ENCODE measurements at regions not wholly inside any gene's neighbourhood (a gene's known extent, or its start where the extent isn't known, plus 50 kb on each side); places are given as distances from the start of the nearest gene placed in this dataset.

GRCh38 chr12:59164991-59165718 lies 244.9 kb upstream of the LRIG3 start:
- peaks cover 23% of the 10 kb centered on the region for H3K4me1 ChIP-seq (replicated peaks; ENCODE audit: insufficient read depth)
- CTCF ChIA-PET: interaction anchor here (0.5 to 0.9 kb wide), 2 partner anchors 1182 to 1439 kb away, joined by 3 read pairs; no protein-coding TSS in a partner anchor
- no peaks in the 10 kb centered on the region for H4K20me1 ChIP-seq (ENCODE audit: insufficient read depth)
- no peak overlapping the region for H3K4me3 ChIP-seq
- no TSS peak for BruUV-seq (replicated peaks)
- TF ChIP-seq EZH2 (IDR thresholded peaks at IDR 0.05; ENCODE audit: low read depth) (no peak), CTCF (conservative IDR thresholded peaks at IDR 0.05) (peak; percentile 58)
- POLR2A ChIA-PET (ENCODE audit: unreplicated experiment): no interaction called here
- H3K9me2 ChIP-seq (ENCODE audit: insufficient read depth): no peaks in the 10 kb centered on the region
- intact Hi-C loops (cut with micrococcal nuclease; ENCODE audit: unreplicated experiment): no loop called here
- no peaks in the 10 kb centered on the region; the same call in 1 of the 2 replicates for H3K9me3 ChIP-seq (ENCODE audit: insufficient read depth, low read depth)
- H3K36me3 ChIP-seq (ENCODE audit: low read depth): no peaks in the 10 kb centered on the region
- H3K4me2 ChIP-seq: peak overlapping the region; percentile 34
- DNase-seq: peak; percentile 15 to 76
- H3K27ac ChIP-seq: no peak overlapping the region; the same call in 1 of the 2 replicates
- H2AFZ ChIP-seq: peak overlapping the region; percentile 35; the same call in 1 of the 2 replicates
- H3K27me3 ChIP-seq (ENCODE audit: insufficient read depth, low read depth): no peaks in the 10 kb centered on the region
- no peaks in the 10 kb centered on the region for H3K79me2 ChIP-seq (ENCODE audit: low read depth)
- H3F3A ChIP-seq (ENCODE audit: insufficient read depth, low read depth): no peaks in the 10 kb centered on the region

GRCh38 chr12:59164226-59164625 lies 243.9 kb upstream of the LRIG3 start:
- DNase-seq: peak in 1 of 2 experiments; percentile 42
- 0 out of 2 replicates have a peak overlapping the region, but pooled peaks have one; percentile 35 for H2AFZ ChIP-seq
- ChIA-PET POLR2A (ENCODE audit: unreplicated experiment) (no interaction called here), CTCF (interaction anchor here (0.9 kb wide), 1 partner anchor 1181 kb away, joined by 3 read pairs; no protein-coding TSS in a partner anchor)
- no peaks in the 10 kb centered on the region for H3F3A ChIP-seq (ENCODE audit: insufficient read depth, low read depth)
- intact Hi-C loops (cut with micrococcal nuclease; ENCODE audit: unreplicated experiment): no loop called here
- no peaks in the 10 kb centered on the region for H3K9me2 ChIP-seq (ENCODE audit: insufficient read depth)
- H3K36me3 ChIP-seq (ENCODE audit: low read depth): no peaks in the 10 kb centered on the region
- no peak for TF ChIP-seq CTCF (conservative IDR thresholded peaks at IDR 0.05)
- no peak for TF ChIP-seq EZH2 (IDR thresholded peaks at IDR 0.05; ENCODE audit: low read depth)
- H3K9me3 ChIP-seq (ENCODE audit: insufficient read depth, low read depth): peaks cover 3% of the 10 kb centered on the region; the same call in 1 of the 2 replicates
- H3K4me3 ChIP-seq: no peak overlapping the region
- peaks cover 23% of the 10 kb centered on the region for H3K4me1 ChIP-seq (replicated peaks; ENCODE audit: insufficient read depth)
- no TSS peak for BruUV-seq (replicated peaks)
- no peaks in the 10 kb centered on the region for H3K79me2 ChIP-seq (ENCODE audit: low read depth)
- H4K20me1 ChIP-seq (ENCODE audit: insufficient read depth): no peaks in the 10 kb centered on the region
- peak overlapping the region; percentile 34; the same call in 1 of the 2 replicates for H3K4me2 ChIP-seq
- H3K27ac ChIP-seq: peak overlapping the region; percentile 8; the same call in 1 of the 2 replicates
- H3K27me3 ChIP-seq (ENCODE audit: insufficient read depth, low read depth): no peaks in the 10 kb centered on the region

- DNase-seq: no peak
- no peak overlapping the region for H2AFZ ChIP-seq
- CTCF ChIA-PET: no interaction called here
- POLR2A ChIA-PET (ENCODE audit: unreplicated experiment): no interaction called here
- H3K4me2 ChIP-seq: no peak overlapping the region
- TF ChIP-seq CTCF (conservative IDR thresholded peaks at IDR 0.05) (no peak), EZH2 (IDR thresholded peaks at IDR 0.05; ENCODE audit: low read depth) (no peak)
- peaks cover 3% of the 10 kb centered on the region; the same call in 1 of the 2 replicates for H3K9me3 ChIP-seq (ENCODE audit: insufficient read depth, low read depth)
- intact Hi-C loops (cut with micrococcal nuclease; ENCODE audit: unreplicated experiment): no loop called here
- no peaks in the 10 kb centered on the region for H4K20me1 ChIP-seq (ENCODE audit: insufficient read depth)
- no peaks in the 10 kb centered on the region for H3F3A ChIP-seq (ENCODE audit: insufficient read depth, low read depth)
- H3K36me3 ChIP-seq (ENCODE audit: low read depth): no peaks in the 10 kb centered on the region
- no peaks in the 10 kb centered on the region for H3K9me2 ChIP-seq (ENCODE audit: insufficient read depth)
- H3K79me2 ChIP-seq (ENCODE audit: low read depth): no peaks in the 10 kb centered on the region
- H3K4me3 ChIP-seq: no peak overlapping the region
- 0 out of 2 replicates have a peak, but pooled peaks cover under 1% of the 10 kb centered on the region for H3K4me1 ChIP-seq (replicated peaks; ENCODE audit: insufficient read depth)
- H3K27me3 ChIP-seq (ENCODE audit: insufficient read depth, low read depth): no peaks in the 10 kb centered on the region
- no TSS peak for BruUV-seq (replicated peaks)
- no peak overlapping the region for H3K27ac ChIP-seq
These were observed 238.4 kb upstream of the LRIG3 start for GRCh38 chr12:59158681-59159080.
